PC-3 (cell line): ENCODE measurements at regions not wholly inside any gene's neighbourhood (a gene's known extent, or its start where the extent isn't known, plus 50 kb on each side); places are given as distances from the start of the nearest gene placed in this dataset.

Source experiments
- ATAC-seq: fragments of 200-7000 bp; cut with Tn5 transposase; 2 replicates; pipeline ENCODE4 v1.9.1; 2020; ENCODE audit warnings: mild to moderate bottlenecking, moderate library complexity
- BruUV-seq: library from RNA; stranded (reverse); fragments of 400-500 nt; replicated peaks from 2 replicates; lab custom pipeline; 2021; lab: Mats Ljungman, UMichigan
- CTCF ChIA-PET: fragments of 300-600 bp; sonication (Branson Sonifier 250); formaldehyde crosslinking; loops from one replicate; lab custom pipeline; 2022; ENCODE audit warnings: antibody characterized with exemption; lab: Charles Lee
- POLR2A ChIA-PET: fragments of 300-600 bp; sonication (Branson Sonifier 250); formaldehyde crosslinking; loops from one replicate; lab custom pipeline; 2022; ENCODE audit warnings: antibody characterized with exemption; ENCODE audit not compliant: unreplicated experiment; lab: Charles Lee
- DNase-seq: peaks from one replicate; pipeline ENCODE4 v3.0.0-alpha.2; 2015
- H2AFZ ChIP-seq: fragments of 300-600 bp; sonication (generic); 2 replicates; pipeline ENCODE4 v1.6.0; 2016; ENCODE audit warnings: antibody characterized with exemption, low read length
- H3F3A ChIP-seq: fragments of 300-600 bp; sonication (generic); one replicate; pipeline ENCODE4 v1.6.0; 2017; ENCODE audit warnings: antibody characterized with exemption, low read length, control low read depth, mild to moderate bottlenecking; ENCODE audit not compliant: unreplicated experiment
- H3K27ac ChIP-seq: fragments of 300-600 bp; sonication (generic); 2 replicates; pipeline ENCODE4 v1.5.1; 2016; ENCODE audit warnings: mild to moderate bottlenecking, low read length
- H3K27me3 ChIP-seq: fragments of 300-600 bp; sonication (generic); 2 replicates; pipeline ENCODE4 v1.6.1; 2016; ENCODE audit warnings: low read length, mixed read lengths
- H3K36me3 ChIP-seq: fragments of 300-600 bp; sonication (generic); 2 replicates; pipeline ENCODE4 v1.6.1; 2016; ENCODE audit warnings: low read depth, mixed run types, low read length, mixed read lengths
- H3K4me1 ChIP-seq: fragments of 300-600 bp; sonication (generic); 2 replicates; pipeline ENCODE4 v1.5.1; 2016; ENCODE audit warnings: low read length; ENCODE audit not compliant: insufficient read depth
- H3K4me2 ChIP-seq: fragments of 300-600 bp; sonication (generic); 2 replicates; pipeline ENCODE4 v1.6.0; 2016; ENCODE audit warnings: low read length
- H3K4me3 ChIP-seq: fragments of 300-600 bp; sonication (generic); 2 replicates; pipeline ENCODE4 v1.5.1; 2016; ENCODE audit warnings: mild to moderate bottlenecking, low read length, mixed read lengths
- H3K79me2 ChIP-seq: fragments of 300-600 bp; sonication (generic); 2 replicates; pipeline ENCODE4 v1.6.1; 2017; ENCODE audit warnings: low read length, mixed read lengths
- H3K9ac ChIP-seq: fragments of 300-600 bp; sonication (generic); 2 replicates; pipeline ENCODE4 v1.6.0; 2016; ENCODE audit warnings: mild to moderate bottlenecking, low read length
- H3K9me2 ChIP-seq: fragments of 300-600 bp; sonication (generic); replicated peaks from 2 replicates; pipeline ENCODE4 v1.6.1; 2016; ENCODE audit warnings: mixed run types, low read length, mixed read lengths
- H3K9me3 ChIP-seq: fragments of 300-600 bp; sonication (generic); 2 replicates; pipeline ENCODE4 v1.6.1; 2016; ENCODE audit warnings: low read length, mixed read lengths
- H4K20me1 ChIP-seq: fragments of 300-600 bp; sonication (generic); 2 replicates; pipeline ENCODE4 v1.6.1; 2016; ENCODE audit warnings: low read length, mixed read lengths
- CTCF ChIP-seq: fragments of 300-600 bp; sonication (generic); conservative IDR thresholded peaks from 2 replicates; pipeline ENCODE4 v1.5.1; 2017; ENCODE audit warnings: antibody characterized with exemption, low read depth, mild to moderate bottlenecking, low read length
- EZH2 ChIP-seq: fragments of 300-600 bp; sonication (generic); IDR thresholded peaks from one replicate; pipeline ENCODE4 v1.6.1; 2017; ENCODE audit warnings: antibody characterized with exemption, mild to moderate bottlenecking, low read length; ENCODE audit not compliant: unreplicated experiment
- EZH2phosphoT487 ChIP-seq: fragments of 300-600 bp; sonication (generic); IDR thresholded peaks from 2 replicates; pipeline ENCODE4 v1.6.1; 2018; ENCODE audit warnings: mild to moderate bottlenecking, antibody characterized with exemption, low read length, borderline replicate concordance
- intact Hi-C: fragments of 100-400 bp; cut with micrococcal nuclease; formaldehyde crosslinking; loops from 2 replicates; pipeline ENCODE4 v1.9.0; 2023

DNA sequence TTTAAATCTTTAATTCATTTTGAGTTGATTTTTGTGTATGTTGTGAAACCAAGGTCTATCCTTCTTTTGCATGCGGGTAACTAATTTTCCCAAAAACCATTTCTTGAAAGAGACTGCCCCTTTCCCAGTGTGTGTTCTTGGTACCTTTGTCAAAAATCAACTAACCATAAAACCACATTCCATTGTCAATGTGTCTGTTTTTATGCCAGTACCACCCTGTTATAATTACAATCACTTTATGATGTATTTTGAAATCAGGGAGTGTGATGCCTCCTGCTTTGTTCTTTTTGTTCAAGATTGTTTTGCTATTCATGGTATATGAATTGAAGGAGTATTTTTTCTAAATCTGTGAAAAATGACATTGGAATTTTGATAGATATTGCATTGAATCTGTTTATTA lies 689.6 kb downstream of the TSN start:
- no peak overlapping the region for H3K4me3 ChIP-seq
- intact Hi-C loops = loop anchor here (5.0 kb wide), 1 partner anchor 633 kb away; no protein-coding TSS in a partner anchor
- H3K9me3 ChIP-seq = 0 out of 2 replicates have a peak, but pooled peaks cover 3% of the 10 kb centered on the region
- H3K4me1 ChIP-seq = no peaks in the 10 kb centered on the region
- H4K20me1 ChIP-seq = no peaks in the 10 kb centered on the region
- H3K27me3 ChIP-seq = no peaks in the 10 kb centered on the region
- no peaks in the 10 kb centered on the region for H3K79me2 ChIP-seq
- no peak overlapping the region for H3K4me2 ChIP-seq
- ChIA-PET POLR2A (no interaction called here), CTCF (interaction anchor here (0.7 kb wide), 1 partner anchor 332 kb away, joined by 3 read pairs; no protein-coding TSS in a partner anchor)
- H3K36me3 ChIP-seq = no peaks in the 10 kb centered on the region
- no peak for ATAC-seq
- BruUV-seq = no TSS peak
- no peak for DNase-seq
- H3K27ac ChIP-seq = no peak overlapping the region
- no peaks in the 10 kb centered on the region for H3K9me2 ChIP-seq
- H3K9ac ChIP-seq = no peak overlapping the region
- no peak overlapping the region for H2AFZ ChIP-seq
- no peaks in the 10 kb centered on the region for H3F3A ChIP-seq
- TF ChIP-seq CTCF = no peak
- TF ChIP-seq EZH2 = no peak
- TF ChIP-seq EZH2phosphoT487 = no peak

GRCh38 chr2:122446761-122447160 lies 691.3 kb downstream of the TSN start:
- H3K9ac ChIP-seq = no peak overlapping the region
- no peak overlapping the region for H3K4me3 ChIP-seq
- ChIA-PET POLR2A (no interaction called here), CTCF (no interaction called here)
- H4K20me1 ChIP-seq = no peaks in the 10 kb centered on the region
- intact Hi-C loops = loop anchor here (5.0 kb wide), 1 partner anchor 634 kb away; no protein-coding TSS in a partner anchor
- DNase-seq = no peak
- no peak for ATAC-seq
- no peak overlapping the region for H3K4me2 ChIP-seq
- H3K9me2 ChIP-seq = no peaks in the 10 kb centered on the region
- no peaks in the 10 kb centered on the region for H3F3A ChIP-seq
- no TSS peak for BruUV-seq
- no peaks in the 10 kb centered on the region for H3K9me3 ChIP-seq
- H3K27me3 ChIP-seq = no peaks in the 10 kb centered on the region
- H3K36me3 ChIP-seq = no peaks in the 10 kb centered on the region
- H3K79me2 ChIP-seq = no peaks in the 10 kb centered on the region
- H2AFZ ChIP-seq = no peak overlapping the region
- TF ChIP-seq EZH2phosphoT487 (no peak), EZH2 (no peak), CTCF (no peak)
- no peak overlapping the region for H3K27ac ChIP-seq
- no peaks in the 10 kb centered on the region for H3K4me1 ChIP-seq

DNA sequence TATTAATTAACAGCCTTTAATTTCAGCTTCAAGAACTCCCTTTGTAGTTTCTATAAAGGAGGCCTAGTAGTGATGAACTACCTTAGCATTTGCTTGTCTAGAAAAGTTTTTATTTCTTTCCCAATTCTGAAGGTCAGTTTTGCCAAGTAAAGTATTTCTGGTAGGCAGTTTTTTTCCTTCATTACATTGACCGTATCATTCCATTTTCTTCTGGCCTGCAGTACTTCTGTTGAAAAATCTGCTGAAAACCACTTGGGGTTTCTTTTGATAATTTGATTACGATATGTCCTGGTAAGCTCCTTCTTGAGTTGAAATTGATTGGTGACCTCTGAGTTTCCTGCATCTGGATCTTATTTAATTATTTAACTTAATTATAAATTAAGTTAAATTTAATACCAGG lies 691.8 kb downstream of the TSN start:
- no peak overlapping the region for H3K9ac ChIP-seq
- no peaks in the 10 kb centered on the region for H3K36me3 ChIP-seq
- H3K4me1 ChIP-seq = no peaks in the 10 kb centered on the region
- no TSS peak for BruUV-seq
- TF ChIP-seq CTCF (no peak), EZH2phosphoT487 (no peak), EZH2 (no peak)
- no peaks in the 10 kb centered on the region for H3F3A ChIP-seq
- no peaks in the 10 kb centered on the region for H3K27me3 ChIP-seq
- no peaks in the 10 kb centered on the region for H4K20me1 ChIP-seq
- no peak overlapping the region for H3K4me3 ChIP-seq
- H3K79me2 ChIP-seq = no peaks in the 10 kb centered on the region
- no peaks in the 10 kb centered on the region for H3K9me3 ChIP-seq
- H3K27ac ChIP-seq = no peak overlapping the region
- ATAC-seq (no peak), DNase-seq (no peak)
- intact Hi-C loops = loop anchor here (5.0 kb wide), 1 partner anchor 635 kb away; no protein-coding TSS in a partner anchor
- no peaks in the 10 kb centered on the region for H3K9me2 ChIP-seq
- POLR2A ChIA-PET = no interaction called here
- CTCF ChIA-PET = no interaction called here
- H3K4me2 ChIP-seq = no peak overlapping the region
- no peak overlapping the region for H2AFZ ChIP-seq
